Epithelial cell of proximal tubule (primary cell): ENCODE measurements at regions not wholly inside any gene's neighbourhood (a gene's known extent, or its start where the extent isn't known, plus 50 kb on each side); places are given as distances from the start of the nearest gene placed in this dataset.

ENCODE experiments used
- DNase-seq: peaks from one replicate; pipeline ENCODE4 v3.0.0-alpha.2; 2011; ENCODE audit warnings: low read depth
- H3K4me3 ChIP-seq: 2 replicates; pipeline ENCODE4 v1.5.1; 2011; ENCODE audit warnings: low read depth, mild to moderate bottlenecking, low read length
- TF ChIP-seq, protein P1 (sequence below): conservative IDR thresholded peaks from 2 replicates; pipeline ENCODE4 v1.5.1; 2012; ENCODE audit warnings: low read depth, mild to moderate bottlenecking, low read length

DNA sequence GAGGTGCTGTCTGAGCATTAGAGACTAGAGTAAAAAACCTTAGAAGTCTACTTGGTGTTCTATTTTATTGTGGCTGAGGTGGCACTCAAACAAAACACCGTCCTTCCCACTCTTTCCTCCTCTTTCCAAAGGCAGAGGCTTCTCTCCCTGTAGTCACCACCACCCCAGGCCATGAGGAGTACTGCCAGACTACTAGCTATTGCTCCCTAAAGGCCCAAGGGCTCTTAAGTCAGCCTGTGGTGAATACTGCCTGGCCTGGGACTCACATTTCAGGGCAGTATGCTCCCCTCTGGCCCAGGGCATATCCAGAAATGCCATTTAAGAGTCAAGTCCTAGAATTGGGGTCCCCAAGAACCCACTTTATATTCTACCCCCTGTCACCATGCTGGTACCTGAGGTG, 309.7 kb upstream of the IMPG1 start:
- no peak for DNase-seq
- no peak overlapping the region for H3K4me3 ChIP-seq
- TF ChIP-seq, protein P1, sequence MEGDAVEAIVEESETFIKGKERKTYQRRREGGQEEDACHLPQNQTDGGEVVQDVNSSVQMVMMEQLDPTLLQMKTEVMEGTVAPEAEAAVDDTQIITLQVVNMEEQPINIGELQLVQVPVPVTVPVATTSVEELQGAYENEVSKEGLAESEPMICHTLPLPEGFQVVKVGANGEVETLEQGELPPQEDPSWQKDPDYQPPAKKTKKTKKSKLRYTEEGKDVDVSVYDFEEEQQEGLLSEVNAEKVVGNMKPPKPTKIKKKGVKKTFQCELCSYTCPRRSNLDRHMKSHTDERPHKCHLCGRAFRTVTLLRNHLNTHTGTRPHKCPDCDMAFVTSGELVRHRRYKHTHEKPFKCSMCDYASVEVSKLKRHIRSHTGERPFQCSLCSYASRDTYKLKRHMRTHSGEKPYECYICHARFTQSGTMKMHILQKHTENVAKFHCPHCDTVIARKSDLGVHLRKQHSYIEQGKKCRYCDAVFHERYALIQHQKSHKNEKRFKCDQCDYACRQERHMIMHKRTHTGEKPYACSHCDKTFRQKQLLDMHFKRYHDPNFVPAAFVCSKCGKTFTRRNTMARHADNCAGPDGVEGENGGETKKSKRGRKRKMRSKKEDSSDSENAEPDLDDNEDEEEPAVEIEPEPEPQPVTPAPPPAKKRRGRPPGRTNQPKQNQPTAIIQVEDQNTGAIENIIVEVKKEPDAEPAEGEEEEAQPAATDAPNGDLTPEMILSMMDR, result no peak

DNA sequence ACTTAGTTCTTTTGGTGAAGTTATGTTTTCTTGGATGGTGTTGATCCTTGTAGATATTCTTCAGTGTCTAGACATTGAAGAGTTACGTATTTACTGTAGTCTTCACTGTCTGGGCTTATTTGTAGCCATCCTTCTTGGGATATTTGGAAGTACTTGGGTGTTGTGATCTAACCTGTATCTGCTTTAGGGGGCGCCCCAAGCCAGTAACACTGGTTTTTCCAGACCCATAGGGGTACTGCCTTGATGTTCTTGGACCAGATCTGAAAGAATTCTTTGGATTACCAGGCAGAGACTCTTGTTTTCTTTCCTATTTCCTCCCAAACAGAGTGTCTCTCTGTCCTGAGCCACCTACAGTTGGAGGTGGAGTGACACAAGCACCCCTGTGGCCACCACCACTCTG, 309.1 kb upstream of the IMPG1 start:
- TF ChIP-seq, protein P1, result no peak
- DNase-seq, result no peak

DNA sequence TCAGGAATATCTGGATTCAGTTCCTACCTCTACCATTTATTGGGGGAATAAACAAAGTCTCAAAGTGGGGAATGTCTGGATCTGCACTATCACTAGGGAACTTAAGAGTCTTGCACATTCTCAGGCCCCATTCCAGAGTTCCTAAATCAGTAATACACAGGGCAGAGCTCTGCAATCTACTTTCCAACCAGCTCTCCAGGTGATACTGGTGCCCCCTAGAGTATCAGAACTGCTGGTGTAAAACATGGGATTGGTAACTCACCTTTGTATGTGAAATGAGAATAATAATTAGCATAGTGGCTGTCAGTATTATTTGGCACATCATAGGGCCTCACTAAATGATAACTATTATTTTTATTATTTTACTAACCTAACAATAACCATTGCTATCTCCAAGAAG, 278.8 kb upstream of the IMPG1 start:
- no peak overlapping the region for H3K4me3 ChIP-seq
- TF ChIP-seq, protein P1, result peak; percentile 51
- no peak for DNase-seq

More for the DNA sequence above, 309.1 kb upstream of the IMPG1 start:
- no peak overlapping the region for H3K4me3 ChIP-seq

DNA sequence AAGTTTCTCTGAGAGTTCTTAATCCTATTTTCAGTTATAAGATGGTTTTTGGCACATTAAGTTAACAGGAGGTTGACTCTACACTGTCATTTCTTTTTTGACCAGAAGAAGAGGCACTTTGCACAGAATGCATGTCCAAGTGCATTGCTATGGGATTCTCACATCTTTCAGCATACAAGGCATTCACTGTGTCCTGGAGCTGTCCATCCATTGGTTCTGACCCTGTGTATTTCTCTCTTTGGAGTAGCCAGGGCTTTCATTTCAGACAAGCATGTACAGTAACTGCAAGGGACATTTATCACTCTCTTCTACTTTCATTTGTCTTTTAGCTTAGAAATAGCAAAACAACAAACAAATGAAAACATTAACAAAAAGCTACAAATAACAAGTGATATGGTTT, 275.1 kb upstream of the IMPG1 start:
- H3K4me3 ChIP-seq, result no peak overlapping the region
- DNase-seq, result no peak
- TF ChIP-seq, protein P1, result no peak

DNA sequence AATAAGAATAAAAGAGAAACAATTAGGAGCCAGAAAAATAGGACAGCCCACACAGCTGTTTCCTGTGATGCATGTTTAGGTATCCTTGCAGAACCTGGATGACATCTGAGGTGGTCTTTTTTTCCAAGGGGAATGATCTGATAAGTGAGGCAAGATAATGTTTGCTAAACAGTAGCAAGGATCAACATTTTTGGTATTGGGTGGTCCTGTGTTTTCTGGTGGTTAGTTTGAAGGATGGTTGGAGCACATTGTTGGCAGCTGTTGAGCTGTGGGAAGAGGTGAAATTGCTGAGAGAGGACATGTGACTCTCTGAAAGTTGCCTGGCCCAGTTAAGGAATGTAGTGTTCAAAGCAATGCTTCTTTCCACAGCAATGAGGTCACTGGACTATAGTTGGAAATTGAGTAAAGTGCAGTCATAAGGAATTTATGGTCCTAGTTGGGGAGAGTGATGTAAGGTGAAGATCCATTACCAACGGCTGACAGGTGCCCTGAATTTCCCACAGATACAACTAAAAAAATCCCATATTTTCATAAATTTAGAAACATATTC, 270.2 kb upstream of the IMPG1 start:
- no peak for DNase-seq
- no peak overlapping the region for H3K4me3 ChIP-seq
- TF ChIP-seq, protein P1, result no peak

DNA sequence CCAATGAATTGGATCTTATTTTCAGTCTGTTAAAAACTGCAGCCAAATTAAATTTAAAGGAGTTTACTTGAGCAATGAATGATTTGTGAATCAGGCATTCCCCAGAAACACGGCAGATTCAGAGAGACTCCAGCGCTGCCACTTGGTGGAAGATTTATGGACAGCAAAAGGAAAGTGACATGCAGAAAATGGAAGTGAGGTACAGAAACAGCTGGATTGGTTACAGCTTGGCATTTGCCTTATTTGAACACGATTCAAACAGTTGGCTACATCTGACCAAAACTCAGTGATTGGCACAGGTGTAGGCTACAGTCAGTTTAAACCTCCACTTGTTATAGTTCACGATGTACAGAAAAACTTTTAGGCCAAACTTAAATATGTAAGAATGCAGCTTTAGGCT, 257.6 kb upstream of the IMPG1 start:
- DNase-seq, result no peak
- TF ChIP-seq, protein P1, result no peak
- H3K4me3 ChIP-seq, result no peak overlapping the region

DNA sequence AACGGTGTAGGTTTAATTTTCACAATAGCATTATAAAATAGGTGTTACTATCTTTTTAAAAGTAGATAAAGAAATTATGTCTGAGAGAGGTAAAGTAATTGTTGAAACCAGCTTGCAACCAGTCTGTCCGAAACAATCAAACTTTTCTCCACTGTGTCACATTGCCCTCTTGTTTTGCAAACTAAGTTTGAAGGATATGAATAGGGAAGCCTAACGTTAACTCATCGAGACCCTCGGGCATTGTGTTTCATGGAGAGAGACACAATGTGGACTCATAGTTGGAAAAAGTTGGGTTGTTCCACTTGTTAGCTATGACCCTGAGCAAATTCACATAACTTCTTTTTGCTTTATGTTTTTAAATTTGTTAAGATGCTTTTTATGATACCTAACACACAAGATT, 254.4 kb upstream of the IMPG1 start:
- TF ChIP-seq, protein P1, result no peak
- no peak for DNase-seq

More for the DNA sequence above, 254.4 kb upstream of the IMPG1 start:
- no peak overlapping the region for H3K4me3 ChIP-seq
